Endothelial cell of umbilical vein (primary cell): ENCODE measurements at regions not wholly inside any gene's neighbourhood (a gene's known extent, or its start where the extent isn't known, plus 50 kb on each side); places are given as distances from the start of the nearest gene placed in this dataset.

Experiments used
- BruUV-seq: library from RNA; stranded (reverse); fragments of 400-500 nt; replicated peaks from 2 replicates; lab custom pipeline; 2021; lab: Mats Ljungman, UMichigan
- CTCF ChIA-PET: fragments of 300-600, 350-600 bp; sonication (Branson Sonifier 250); formaldehyde crosslinking; loops from one replicate; lab custom pipeline; 2021; ENCODE audit warnings: antibody characterized with exemption, inconsistent platforms; lab: Charles Lee
- POLR2A ChIA-PET: fragments of 300-600, 350-600 bp; sonication (Branson Sonifier 250); formaldehyde crosslinking; loops from one replicate; lab custom pipeline; 2021; ENCODE audit warnings: antibody characterized with exemption, inconsistent platforms; lab: Charles Lee
- DNase-seq: peaks from one replicate; pipeline ENCODE4 v3.0.0-alpha.2; 2011; ENCODE audit warnings: low read depth, low spot score
- FAIRE-seq: peaks from 2 replicates; lab custom pipeline; 2011; peaks lifted over from hg19 to GRCh38; lab: Jason Lieb, UNC
- H2AFZ ChIP-seq: 2 replicates; pipeline ENCODE4 v1.6.0; 2012; ENCODE audit warnings: low read depth, low read length, control low read depth, inconsistent platforms
- H3K27ac ChIP-seq: 2 replicates; pipeline ENCODE4 v1.5.1; 2011; ENCODE audit warnings: low read depth, mild to moderate bottlenecking, control low read depth, low read length, moderate library complexity; ENCODE audit not compliant: insufficient read depth
- H3K27me3 ChIP-seq, 2 experiments: 2 replicates each; pipeline versions ENCODE4 v1.6.0 to v1.6.1; 2011; ENCODE audit warnings: low read length in 2 of 2, mixed read lengths in 1 of 2; ENCODE audit not compliant: control insufficient read depth in 2 of 2, insufficient read depth in 2 of 2
- H3K36me3 ChIP-seq, 2 experiments: 2 replicates in 1 of 2; 3 replicates in 1 of 2; pipeline ENCODE4 v1.5.1; 2011; ENCODE audit warnings: low read length in 2 of 2, mild to moderate bottlenecking in 1 of 2, moderate library complexity in 1 of 2; ENCODE audit not compliant: control insufficient read depth in 2 of 2, insufficient read depth in 2 of 2; ENCODE audit errors: extremely low read depth in 1 of 2
- H3K4me1 ChIP-seq: 3 replicates; pipeline ENCODE4 v1.5.1; 2011; ENCODE audit warnings: mild to moderate bottlenecking, low read length; ENCODE audit not compliant: control insufficient read depth, insufficient read depth; ENCODE audit errors: extremely low read depth
- H3K4me2 ChIP-seq: 2 replicates; pipeline ENCODE4 v1.6.1; 2011; ENCODE audit warnings: low read length, control low read depth, mixed read lengths; ENCODE audit not compliant: insufficient read depth
- H3K4me3 ChIP-seq, 3 experiments: fragments of 200-600 bp in 1 of 3; sonication (generic), shearing (Covaris generic) in 1 of 3; replicated peaks in 1 of 3; 2 replicates each; pipeline ENCODE4 v1.5.1; 2011 to 2016; ENCODE audit warnings: control low read depth in 3 of 3, low read length in 3 of 3, mild to moderate bottlenecking in 2 of 3, inconsistent platforms in 1 of 3, low read depth in 1 of 3, moderate library complexity in 1 of 3; ENCODE audit not compliant: insufficient read depth in 1 of 3
- H3K79me2 ChIP-seq: 2 replicates; pipeline ENCODE4 v1.6.0; 2012; ENCODE audit warnings: low read length, inconsistent platforms; ENCODE audit not compliant: control insufficient read depth, insufficient read depth
- H3K9ac ChIP-seq: replicated peaks from 2 replicates; pipeline ENCODE3; 2011; ENCODE audit warnings: low read length, control low read depth; ENCODE audit not compliant: insufficient read depth; ENCODE audit errors: extremely low read depth
- H3K9me1 ChIP-seq: replicated peaks from 3 replicates; pipeline ENCODE4 v1.6.0; 2011; ENCODE audit warnings: mild to moderate bottlenecking, low read length; ENCODE audit not compliant: control insufficient read depth, insufficient read depth; ENCODE audit errors: extremely low read depth
- H3K9me3 ChIP-seq: replicated peaks from 2 replicates; pipeline ENCODE4 v1.5.1; 2012; ENCODE audit warnings: low read length, inconsistent platforms; ENCODE audit not compliant: control insufficient read depth, insufficient read depth
- H4K20me1 ChIP-seq: replicated peaks from 2 replicates; pipeline ENCODE3; 2011; ENCODE audit warnings: mild to moderate bottlenecking, low read length; ENCODE audit not compliant: control insufficient read depth, insufficient read depth; ENCODE audit errors: extremely low read depth
- CTCF ChIP-seq, 2 donors: IDR thresholded peaks; 1 replicate in 1 of 2; 2 replicates in 1 of 2; pipeline ENCODE4 v1.5.1; 2011; ENCODE audit warnings: low read length in 2 of 2, mild to moderate bottlenecking in 2 of 2, moderate library complexity in 2 of 2, control low read depth in 1 of 2, inconsistent platforms in 1 of 2, low read depth in 1 of 2; ENCODE audit not compliant: insufficient read depth in 1 of 2; ENCODE audit errors: extremely low read depth in 1 of 2
- EZH2 ChIP-seq: IDR thresholded peaks from 2 replicates; pipeline ENCODE4 v1.6.1; 2012; ENCODE audit warnings: borderline replicate concordance, low read depth, mild to moderate bottlenecking, moderate library complexity, low read length, inconsistent platforms; ENCODE audit not compliant: severe bottlenecking
- FOS ChIP-seq: IDR thresholded peaks from 2 replicates; pipeline ENCODE4 v1.6.1; 2011; ENCODE audit warnings: mild to moderate bottlenecking, low read length, moderate library complexity, borderline replicate concordance; ENCODE audit not compliant: insufficient read depth
- GATA2 ChIP-seq: IDR thresholded peaks from 2 replicates; pipeline ENCODE4 v1.7.0; 2011; ENCODE audit warnings: low read depth, mild to moderate bottlenecking, moderate library complexity, mixed read lengths, low read length; ENCODE audit not compliant: insufficient read length, insufficient read depth
- JUN ChIP-seq: IDR thresholded peaks from 2 replicates; pipeline ENCODE4 v1.6.1; 2011; ENCODE audit warnings: borderline replicate concordance, low read depth; ENCODE audit not compliant: insufficient read length, insufficient read depth
- MAX ChIP-seq: IDR thresholded peaks from 2 replicates; pipeline ENCODE4 v1.6.1; 2011; ENCODE audit not compliant: insufficient read depth, insufficient read length
- MYC ChIP-seq: IDR thresholded peaks from one replicate; pipeline ENCODE4 v1.6.1; 2011; ENCODE audit warnings: mild to moderate bottlenecking, low read depth, low read length
- POLR2A ChIP-seq: IDR thresholded peaks from 2 replicates; pipeline ENCODE4 v1.6.1; 2012; ENCODE audit warnings: low read depth, mild to moderate bottlenecking, control low read depth, low read length
- POLR2AphosphoS5 ChIP-seq: IDR thresholded peaks from 2 replicates; pipeline ENCODE4 v1.6.1; 2012; ENCODE audit warnings: low read depth, mild to moderate bottlenecking, control low read depth, low read length, moderate library complexity; ENCODE audit not compliant: insufficient read depth
- dilution Hi-C: fragments of 300-500 bp; cut with MboI; formaldehyde crosslinking; loops from one replicate; pipeline ENCODE4 v1.15.0; 2019; ENCODE audit warnings: low sequenced_read_pairs; ENCODE audit not compliant: extremely low pct_ligation_motif_present
- intact Hi-C: fragments of 100-400 bp; cut with micrococcal nuclease; formaldehyde crosslinking; loops from one replicate; pipeline ENCODE4 v1.10.0; 2022

DNA sequence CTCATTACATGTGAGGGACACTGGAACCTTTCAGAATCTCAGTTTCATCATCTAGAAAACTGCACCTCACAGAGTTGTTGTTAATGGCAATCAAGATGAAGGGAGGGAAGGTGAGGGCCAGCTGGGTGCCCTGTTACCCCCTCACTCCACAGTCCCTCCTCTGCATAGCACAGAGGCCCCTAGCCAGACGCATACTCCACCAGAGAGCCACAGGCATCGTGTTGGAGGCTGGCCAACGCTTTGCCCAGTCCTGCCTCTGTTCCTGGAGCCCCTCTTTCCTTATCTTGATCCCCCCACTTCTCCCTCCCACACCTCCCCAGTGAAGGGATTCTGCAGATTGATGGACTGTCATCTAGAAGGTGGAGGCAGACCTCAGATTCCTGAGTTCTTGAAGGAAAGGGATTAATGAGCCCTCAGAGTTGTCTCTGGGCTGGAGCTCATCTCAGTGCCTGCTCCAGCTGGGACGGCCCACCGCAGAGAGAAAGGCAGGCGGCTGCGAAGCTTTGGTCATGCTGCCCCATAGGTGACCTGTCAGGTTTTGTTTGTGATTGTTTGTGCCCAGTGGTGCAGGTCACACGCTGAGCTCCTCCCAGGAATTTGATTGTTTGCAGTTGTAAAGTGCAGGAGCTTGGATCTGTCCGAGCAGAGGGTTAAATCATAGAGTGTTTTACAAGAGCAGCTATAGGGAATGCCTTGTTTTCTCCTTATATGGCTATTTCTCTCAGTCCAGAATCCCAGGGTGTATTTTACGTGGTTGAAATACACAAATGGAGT, 487.3 kb downstream of the CCDC171 start:
- no peaks in the 10 kb centered on the region for H3K36me3 ChIP-seq

GRCh38 chr9:16043756-16044578, 491.1 kb downstream of the CCDC171 start:
- H3K79me2 ChIP-seq = no peaks in the 10 kb centered on the region
- H3K4me2 ChIP-seq = no peak overlapping the region
- H3K27me3 ChIP-seq = no peaks in the 10 kb centered on the region
- ChIA-PET POLR2A (no interaction called here), CTCF (interaction anchor here (0.7 kb wide), 1 partner anchor 13 kb away, joined by 3 read pairs; no protein-coding TSS in a partner anchor)
- dilution Hi-C loops = no loop called here
- FAIRE-seq (no peak), DNase-seq (peak; percentile 6)
- BruUV-seq = no TSS peak
- intact Hi-C loops = no loop called here
- H3K36me3 ChIP-seq = no peaks in the 10 kb centered on the region
- TF ChIP-seq EZH2 (no peak), FOS (no peak), CTCF (IDR thresholded peaks at IDR 0.05; ENCODE audit: extremely low read depth in 1 of 2, insufficient read depth in 1 of 2, low read depth in 1 of 2, low read length in 2 of 2) (no peak), GATA2 (no peak), JUN (no peak), MYC (no peak), POLR2A (no peak), MAX (no peak), POLR2AphosphoS5 (no peak)
- no peak overlapping the region for H3K4me3 ChIP-seq
- no peaks in the 10 kb centered on the region for H3K4me1 ChIP-seq
- H3K9ac ChIP-seq = no peak overlapping the region
- no peaks in the 10 kb centered on the region for H4K20me1 ChIP-seq
- no peaks in the 10 kb centered on the region for H3K9me3 ChIP-seq
- no peak overlapping the region for H3K27ac ChIP-seq
- H3K9me1 ChIP-seq = no peaks in the 10 kb centered on the region
- peak overlapping the region; percentile 15 for H2AFZ ChIP-seq

More for the DNA sequence above, 487.3 kb downstream of the CCDC171 start:
- BruUV-seq = no TSS peak
- H3K9me1 ChIP-seq = no peaks in the 10 kb centered on the region
- no peak overlapping the region for H2AFZ ChIP-seq
- ChIA-PET CTCF (interaction anchor here (0.8 to 3.4 kb wide), 5 partner anchors 11 to 1423 kb away, joined by 3 to 11 read pairs (median 4); no protein-coding TSS in a partner anchor), POLR2A (interaction anchor here (0.7 kb wide), 1 partner anchor 216 kb away, joined by 3 read pairs; no protein-coding TSS in a partner anchor)
- no peak overlapping the region for H3K4me3 ChIP-seq
- H3K9ac ChIP-seq = no peak overlapping the region
- no peaks in the 10 kb centered on the region for H3K9me3 ChIP-seq
- H4K20me1 ChIP-seq = no peaks in the 10 kb centered on the region
- intact Hi-C loops (loop anchor here (5.0 kb wide), 1 partner anchor 92 kb away; no protein-coding TSS in a partner anchor), dilution Hi-C loops (no loop called here)
- no peak for TF ChIP-seq FOS
- no peak for FAIRE-seq
- no peaks in the 10 kb centered on the region for H3K27me3 ChIP-seq
- no peaks in the 10 kb centered on the region for H3K4me1 ChIP-seq
- H3K27ac ChIP-seq = no peak overlapping the region
- no peak for DNase-seq
- H3K79me2 ChIP-seq = no peaks in the 10 kb centered on the region
- H3K4me2 ChIP-seq = no peak overlapping the region
